Choroid plexus epithelial cell (primary cell): ENCODE measurements at regions not wholly inside any gene's neighbourhood (a gene's known extent, or its start where the extent isn't known, plus 50 kb on each side); places are given as distances from the start of the nearest gene placed in this dataset.

Source experiments
- DNase-seq: peaks from one replicate; pipeline ENCODE4 v3.0.0-alpha.2; 2010; ENCODE audit warnings: low read depth
- H3K4me3 ChIP-seq: 2 replicates; pipeline ENCODE4 v1.5.1; 2011; ENCODE audit warnings: low read depth, mild to moderate bottlenecking, control low read depth, low read length, moderate library complexity
- TF ChIP-seq, protein P1 (sequence below): conservative IDR thresholded peaks from 2 replicates; pipeline ENCODE4 v1.5.1; 2011; ENCODE audit warnings: low read depth, mild to moderate bottlenecking, control low read depth, inconsistent platforms, low read length, moderate library complexity

DNA sequence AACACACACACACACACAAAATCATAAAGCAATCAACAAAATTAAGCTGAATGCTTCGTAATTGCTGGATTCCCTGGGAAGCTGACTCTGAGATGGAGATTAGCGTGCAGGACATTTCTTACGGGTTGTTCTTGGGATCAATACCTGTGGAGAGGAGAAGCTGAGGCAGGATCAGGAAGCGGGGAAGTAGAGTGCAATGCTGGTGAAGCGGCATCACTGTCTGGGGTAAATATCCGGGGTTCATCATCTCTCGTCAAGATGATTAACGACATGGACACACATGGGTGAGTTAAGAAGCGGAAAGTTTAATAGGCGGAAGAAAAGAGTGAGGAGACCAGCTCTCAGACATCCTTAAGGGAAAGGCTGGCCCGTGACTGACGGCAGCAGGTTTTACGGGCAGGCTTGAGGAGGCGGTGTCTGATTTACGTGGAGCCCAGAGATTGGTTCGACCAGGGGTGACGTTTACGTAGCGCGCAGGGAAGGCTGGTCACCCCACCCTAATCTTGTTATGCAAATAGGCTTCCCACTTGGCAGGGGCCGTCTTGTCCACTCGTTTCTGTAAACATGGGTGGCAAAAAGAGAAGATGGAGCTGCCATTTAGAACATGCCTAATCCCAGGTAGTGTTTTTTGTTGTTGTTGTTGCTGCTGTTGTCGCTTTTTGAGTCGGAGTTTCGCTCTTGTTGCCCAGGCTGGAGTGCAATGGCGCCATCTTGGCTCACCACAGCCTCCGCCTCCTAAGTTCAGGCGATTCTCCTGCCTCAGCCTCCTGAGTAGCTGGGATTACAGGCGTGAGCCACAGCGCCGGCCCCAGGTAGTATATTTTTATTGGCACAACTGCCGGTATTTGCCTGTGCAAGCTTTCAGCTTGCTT is 135.6 kb upstream of the KCNJ15 start:
- TF ChIP-seq, protein P1, sequence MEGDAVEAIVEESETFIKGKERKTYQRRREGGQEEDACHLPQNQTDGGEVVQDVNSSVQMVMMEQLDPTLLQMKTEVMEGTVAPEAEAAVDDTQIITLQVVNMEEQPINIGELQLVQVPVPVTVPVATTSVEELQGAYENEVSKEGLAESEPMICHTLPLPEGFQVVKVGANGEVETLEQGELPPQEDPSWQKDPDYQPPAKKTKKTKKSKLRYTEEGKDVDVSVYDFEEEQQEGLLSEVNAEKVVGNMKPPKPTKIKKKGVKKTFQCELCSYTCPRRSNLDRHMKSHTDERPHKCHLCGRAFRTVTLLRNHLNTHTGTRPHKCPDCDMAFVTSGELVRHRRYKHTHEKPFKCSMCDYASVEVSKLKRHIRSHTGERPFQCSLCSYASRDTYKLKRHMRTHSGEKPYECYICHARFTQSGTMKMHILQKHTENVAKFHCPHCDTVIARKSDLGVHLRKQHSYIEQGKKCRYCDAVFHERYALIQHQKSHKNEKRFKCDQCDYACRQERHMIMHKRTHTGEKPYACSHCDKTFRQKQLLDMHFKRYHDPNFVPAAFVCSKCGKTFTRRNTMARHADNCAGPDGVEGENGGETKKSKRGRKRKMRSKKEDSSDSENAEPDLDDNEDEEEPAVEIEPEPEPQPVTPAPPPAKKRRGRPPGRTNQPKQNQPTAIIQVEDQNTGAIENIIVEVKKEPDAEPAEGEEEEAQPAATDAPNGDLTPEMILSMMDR = no peak
- H3K4me3 ChIP-seq = no peak overlapping the region
- no peak for DNase-seq

DNA sequence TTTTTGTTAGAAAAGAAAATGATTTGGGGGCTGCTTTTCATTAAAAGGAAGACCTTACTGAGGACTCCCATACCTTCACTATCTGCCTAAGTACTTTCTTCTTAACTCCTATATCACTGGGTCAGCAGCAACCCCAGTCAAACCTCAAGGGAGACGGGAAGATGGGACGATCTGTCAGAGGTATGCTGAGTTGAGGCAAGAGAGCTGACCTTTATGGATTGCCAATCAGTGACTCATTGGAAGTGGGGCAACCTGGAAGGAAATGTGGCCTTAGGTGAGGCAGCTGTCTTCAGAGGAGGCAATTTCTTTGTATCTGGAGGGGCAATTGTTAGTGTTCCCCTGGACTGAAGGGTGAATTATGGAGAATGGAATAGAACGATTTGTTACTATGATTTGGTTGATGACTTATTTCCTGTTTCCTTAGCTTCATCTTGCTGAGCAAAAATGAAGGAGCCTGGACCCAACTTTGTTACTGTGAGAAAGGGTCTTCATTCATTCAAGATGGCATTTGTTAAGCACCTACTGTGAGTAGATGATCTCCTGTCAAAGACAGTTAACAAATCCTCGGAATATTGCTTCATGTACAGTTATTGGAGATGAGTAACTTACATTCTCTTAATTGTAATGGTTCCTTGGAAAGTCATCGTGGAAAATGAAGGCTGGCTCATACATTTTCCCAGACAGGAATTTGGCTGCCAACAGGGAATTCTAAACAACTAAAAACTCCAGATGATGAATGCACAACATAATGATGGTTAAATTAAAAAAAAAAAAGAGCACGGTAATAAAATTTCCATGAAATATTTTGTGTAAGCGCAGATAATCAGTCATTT is 134.7 kb upstream of the KCNJ15 start:
- no peak for DNase-seq

DNA sequence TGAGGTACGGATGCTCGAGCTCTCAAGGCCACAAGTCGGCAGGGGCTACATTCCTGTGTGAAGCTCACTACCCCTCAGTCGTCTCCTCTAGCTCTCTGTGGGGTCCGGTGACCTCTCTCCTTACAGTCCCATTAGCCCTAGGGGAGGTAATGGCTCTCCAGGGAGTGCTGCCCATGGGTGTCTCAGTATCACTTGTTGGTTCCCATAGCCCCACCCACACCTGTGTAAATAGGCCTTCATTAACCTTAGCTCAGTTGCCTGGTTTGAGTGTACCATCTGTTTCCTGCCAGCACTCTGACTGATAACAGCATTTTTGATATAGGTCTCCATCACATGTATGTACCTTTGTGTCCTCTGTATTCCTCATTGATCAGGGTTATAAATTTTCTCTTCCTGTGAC is 133.2 kb upstream of the KCNJ15 start:
- H3K4me3 ChIP-seq = no peak overlapping the region
- TF ChIP-seq, protein P1 = no peak
- no peak for DNase-seq

More for the DNA sequence above, 134.7 kb upstream of the KCNJ15 start:
- TF ChIP-seq, protein P1 = no peak
- H3K4me3 ChIP-seq = no peak overlapping the region

DNA sequence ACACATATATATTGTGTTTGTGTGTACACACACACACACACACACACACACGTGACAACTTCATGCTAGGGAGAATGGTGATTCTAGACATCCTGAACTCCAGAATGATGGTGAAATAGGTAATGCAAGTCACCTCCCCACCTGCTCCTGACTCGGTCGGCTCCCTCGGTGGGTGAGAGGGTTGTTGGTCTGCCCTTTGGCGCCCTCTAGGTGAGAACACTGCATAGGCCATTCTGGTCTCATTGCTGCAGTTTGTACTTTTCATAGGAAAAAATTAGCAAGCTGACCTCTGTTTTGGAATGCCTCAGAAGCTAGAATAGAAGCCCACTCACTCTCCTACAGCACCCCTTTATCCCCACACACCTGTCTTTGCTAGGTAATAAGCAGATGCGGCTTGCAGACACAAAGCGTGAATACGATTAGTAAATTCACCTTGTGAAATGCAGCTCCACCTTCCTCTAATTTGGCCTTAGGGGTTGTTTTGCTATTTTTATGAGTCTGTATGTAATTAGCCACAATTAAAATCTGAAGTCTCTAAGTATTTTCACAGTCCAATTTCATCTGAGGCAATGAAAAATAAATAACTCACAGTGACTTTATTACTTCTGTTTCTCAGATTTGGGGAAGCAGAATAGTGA is 130.0 kb upstream of the KCNJ15 start:
- peak; percentile 59 for DNase-seq
- H3K4me3 ChIP-seq = no peak overlapping the region
- TF ChIP-seq, protein P1 = peak; percentile 93

DNA sequence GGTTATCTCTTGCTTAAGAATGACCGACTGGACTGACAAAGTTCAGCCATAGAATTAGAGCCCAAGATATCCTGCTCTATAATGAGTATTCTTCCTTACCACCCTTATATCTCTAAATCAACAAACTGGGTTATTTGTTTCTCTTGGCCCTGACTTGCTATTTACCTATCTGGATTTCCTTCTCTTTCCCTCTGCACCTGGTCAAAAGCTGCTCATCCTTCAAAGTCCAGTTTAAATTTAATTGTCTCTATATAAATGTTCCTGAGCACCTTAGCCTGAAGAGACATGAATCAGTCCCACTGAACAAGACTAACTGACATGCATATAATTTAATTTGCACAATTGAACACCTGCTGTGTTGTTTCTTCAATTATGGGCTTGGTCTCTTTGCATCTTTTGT is 127.1 kb upstream of the KCNJ15 start:
- no peak for DNase-seq
- no peak overlapping the region for H3K4me3 ChIP-seq
- TF ChIP-seq, protein P1 = no peak

DNA sequence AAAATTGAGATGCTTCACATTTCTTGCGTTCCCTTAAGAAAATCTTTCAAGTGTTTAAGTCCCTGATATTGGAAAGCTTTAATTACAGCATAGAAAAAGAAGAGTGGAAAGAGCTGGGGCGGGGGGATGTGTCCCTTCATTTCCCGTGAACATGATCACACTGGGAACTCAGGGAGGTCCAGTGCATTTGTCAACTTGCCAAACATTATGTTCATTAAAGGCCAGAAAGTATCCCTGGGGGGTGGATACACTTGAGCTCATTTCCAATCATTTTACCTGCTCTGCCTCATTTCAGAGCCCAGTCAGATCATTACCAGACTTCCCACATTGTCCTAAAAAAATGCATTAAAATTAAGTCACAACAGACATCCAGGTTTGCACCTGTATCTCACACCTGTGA is 123.6 kb upstream of the KCNJ15 start:
- no peak for DNase-seq
- no peak overlapping the region for H3K4me3 ChIP-seq
- TF ChIP-seq, protein P1 = no peak
